ENCODE measurements at regions not wholly inside any gene's neighbourhood (a gene's known extent, or its start where the extent isn't known, plus 50 kb on each side); places are given as distances from the start of the nearest gene placed in this dataset.

- TF ChIP-seq CTCF (IDR thresholded peaks at IDR 0.05) (no peak), POLR2A (IDR thresholded peaks at IDR 0.05) (no peak)
These were observed 717.4 kb downstream of the SI start for GRCh38 chr3:164360738-164361406.
